ENCODE measurements at regions not wholly inside any gene's neighbourhood (a gene's known extent, or its start where the extent isn't known, plus 50 kb on each side); places are given as distances from the start of the nearest gene placed in this dataset.

GRCh38 chr7:110027385-110027784 is 1063.5 kb upstream of the LRRN3 start:
- no peaks in the 10 kb centered on the region for H3K4me1 ChIP-seq (ENCODE audit: control insufficient read depth in 2 of 2, insufficient read depth in 2 of 2, low read length in 2 of 2)

GRCh38 chr7:110043519-110043918 is 1047.4 kb upstream of the LRRN3 start:
- Histone ChIP-seq H3K36me3 (ENCODE audit: control insufficient read depth in 2 of 2, insufficient read depth in 2 of 2, low read length in 2 of 2) (no peaks in the 10 kb centered on the region), H3K27ac (ENCODE audit: low read depth in 2 of 2, low read length in 2 of 2) (no peak overlapping the region), H3K4me3 (ENCODE audit: low read length in 2 of 2) (no peak overlapping the region), H3K27me3 (ENCODE audit: control insufficient read depth in 2 of 2, insufficient read depth in 2 of 2, low read length in 2 of 2) (no peaks in the 10 kb centered on the region), H3K9ac (ENCODE audit: low read depth in 1 of 2, low read length in 2 of 2) (no peak overlapping the region), H3K4me1 (ENCODE audit: control insufficient read depth in 2 of 2, insufficient read depth in 2 of 2, low read length in 2 of 2) (no peaks in the 10 kb centered on the region), H3K9me3 (ENCODE audit: control insufficient read depth in 2 of 2, low read length in 2 of 2) (no peaks in the 10 kb centered on the region)

More at GRCh38 chr7:110027385-110027784, 1063.5 kb upstream of the LRRN3 start:
- Histone ChIP-seq H3K27me3 (ENCODE audit: control insufficient read depth in 2 of 2, insufficient read depth in 2 of 2, low read length in 2 of 2) (no peaks in the 10 kb centered on the region), H3K9me3 (ENCODE audit: control insufficient read depth in 2 of 2, low read length in 2 of 2) (no peaks in the 10 kb centered on the region), H3K4me3 (ENCODE audit: low read length in 2 of 2) (no peak overlapping the region), H3K9ac (ENCODE audit: low read depth in 1 of 2, low read length in 2 of 2) (no peak overlapping the region), H3K36me3 (ENCODE audit: control insufficient read depth in 2 of 2, insufficient read depth in 2 of 2, low read length in 2 of 2) (no peaks in the 10 kb centered on the region), H3K27ac (ENCODE audit: low read depth in 2 of 2, low read length in 2 of 2) (no peak overlapping the region)

- Histone ChIP-seq H3K9me3 (ENCODE audit: control insufficient read depth in 2 of 2, low read length in 2 of 2) (no peaks in the 10 kb centered on the region), H3K27me3 (ENCODE audit: control insufficient read depth in 2 of 2, insufficient read depth in 2 of 2, low read length in 2 of 2) (no peaks in the 10 kb centered on the region), H3K9ac (ENCODE audit: low read depth in 1 of 2, low read length in 2 of 2) (no peak overlapping the region), H3K36me3 (ENCODE audit: control insufficient read depth in 2 of 2, insufficient read depth in 2 of 2, low read length in 2 of 2) (no peaks in the 10 kb centered on the region), H3K4me1 (ENCODE audit: control insufficient read depth in 2 of 2, insufficient read depth in 2 of 2, low read length in 2 of 2) (no peaks in the 10 kb centered on the region), H3K4me3 (ENCODE audit: low read length in 2 of 2) (no peak overlapping the region), H3K27ac (ENCODE audit: low read depth in 2 of 2, low read length in 2 of 2) (no peak overlapping the region)
These were observed 1040.1 kb upstream of the LRRN3 start for GRCh38 chr7:110050785-110051184.

DNA sequence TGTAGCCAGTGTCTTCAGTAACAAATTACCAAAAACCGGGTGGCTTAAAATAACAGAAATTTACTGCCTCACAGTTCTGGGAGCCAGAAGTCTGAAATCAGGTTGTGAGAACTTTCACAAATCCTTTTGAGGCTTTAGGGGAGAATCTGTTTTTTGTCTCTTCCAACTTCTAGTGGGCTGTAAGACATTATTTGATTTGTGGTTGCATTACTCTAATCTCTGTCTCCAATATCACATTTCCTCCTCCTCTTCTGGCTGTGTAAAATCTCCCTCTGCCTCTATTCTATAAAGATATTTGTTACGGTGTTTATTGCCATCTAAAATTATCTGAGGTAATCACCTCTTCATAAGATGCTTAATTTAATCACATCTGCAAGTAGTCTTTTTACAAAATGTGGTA is 1039.6 kb upstream of the LRRN3 start:
- Histone ChIP-seq H3K9me3 (ENCODE audit: control insufficient read depth in 2 of 2, low read length in 2 of 2) (no peaks in the 10 kb centered on the region), H3K27me3 (ENCODE audit: control insufficient read depth in 2 of 2, insufficient read depth in 2 of 2, low read length in 2 of 2) (no peaks in the 10 kb centered on the region), H3K4me3 (ENCODE audit: low read length in 2 of 2) (no peak overlapping the region), H3K9ac (ENCODE audit: low read depth in 1 of 2, low read length in 2 of 2) (no peak overlapping the region), H3K4me1 (ENCODE audit: control insufficient read depth in 2 of 2, insufficient read depth in 2 of 2, low read length in 2 of 2) (no peaks in the 10 kb centered on the region), H3K36me3 (ENCODE audit: control insufficient read depth in 2 of 2, insufficient read depth in 2 of 2, low read length in 2 of 2) (no peaks in the 10 kb centered on the region), H3K27ac (ENCODE audit: low read depth in 2 of 2, low read length in 2 of 2) (no peak overlapping the region)

- Histone ChIP-seq H3K4me1 (ENCODE audit: control insufficient read depth in 2 of 2, insufficient read depth in 2 of 2, low read length in 2 of 2) (no peaks in the 10 kb centered on the region), H3K9ac (ENCODE audit: low read depth in 1 of 2, low read length in 2 of 2) (no peak overlapping the region), H3K27me3 (ENCODE audit: control insufficient read depth in 2 of 2, insufficient read depth in 2 of 2, low read length in 2 of 2) (no peaks in the 10 kb centered on the region), H3K9me3 (ENCODE audit: control insufficient read depth in 2 of 2, low read length in 2 of 2) (no peaks in the 10 kb centered on the region), H3K27ac (ENCODE audit: low read depth in 2 of 2, low read length in 2 of 2) (no peak overlapping the region), H3K36me3 (ENCODE audit: control insufficient read depth in 2 of 2, insufficient read depth in 2 of 2, low read length in 2 of 2) (no peaks in the 10 kb centered on the region), H3K4me3 (ENCODE audit: low read length in 2 of 2) (no peak overlapping the region)
These were observed 1034.6 kb upstream of the LRRN3 start for GRCh38 chr7:110056331-110056730.

- no peak overlapping the region for H3K27ac ChIP-seq (ENCODE audit: low read depth in 2 of 2, low read length in 2 of 2)
- no peaks in the 10 kb centered on the region for H3K27me3 ChIP-seq (ENCODE audit: control insufficient read depth in 2 of 2, insufficient read depth in 2 of 2, low read length in 2 of 2)
- no peaks in the 10 kb centered on the region for H3K9me3 ChIP-seq (ENCODE audit: control insufficient read depth in 2 of 2, low read length in 2 of 2)
These were observed 1032.5 kb upstream of the LRRN3 start for GRCh38 chr7:110058401-110058800.

GRCh38 chr7:110061387-110061786 is 1029.5 kb upstream of the LRRN3 start:
- no peaks in the 10 kb centered on the region for H3K4me1 ChIP-seq (ENCODE audit: control insufficient read depth in 2 of 2, insufficient read depth in 2 of 2, low read length in 2 of 2)
- no peak overlapping the region for H3K4me3 ChIP-seq (ENCODE audit: low read length in 2 of 2)
- no peaks in the 10 kb centered on the region for H3K27me3 ChIP-seq (ENCODE audit: control insufficient read depth in 2 of 2, insufficient read depth in 2 of 2, low read length in 2 of 2)
- H3K36me3 ChIP-seq (ENCODE audit: control insufficient read depth in 2 of 2, insufficient read depth in 2 of 2, low read length in 2 of 2) = no peaks in the 10 kb centered on the region
- H3K9ac ChIP-seq (ENCODE audit: low read depth in 1 of 2, low read length in 2 of 2) = no peak overlapping the region
- no peak overlapping the region for H3K27ac ChIP-seq (ENCODE audit: low read depth in 2 of 2, low read length in 2 of 2)
- no peaks in the 10 kb centered on the region for H3K9me3 ChIP-seq (ENCODE audit: control insufficient read depth in 2 of 2, low read length in 2 of 2)

More at GRCh38 chr7:110058401-110058800, 1032.5 kb upstream of the LRRN3 start:
- Histone ChIP-seq H3K4me1 (ENCODE audit: control insufficient read depth in 2 of 2, insufficient read depth in 2 of 2, low read length in 2 of 2) (no peaks in the 10 kb centered on the region), H3K4me3 (ENCODE audit: low read length in 2 of 2) (no peak overlapping the region), H3K36me3 (ENCODE audit: control insufficient read depth in 2 of 2, insufficient read depth in 2 of 2, low read length in 2 of 2) (no peaks in the 10 kb centered on the region), H3K9ac (ENCODE audit: low read depth in 1 of 2, low read length in 2 of 2) (no peak overlapping the region)

- no peaks in the 10 kb centered on the region for H3K4me1 ChIP-seq (ENCODE audit: control insufficient read depth in 2 of 2, insufficient read depth in 2 of 2, low read length in 2 of 2)
- no peaks in the 10 kb centered on the region for H3K27me3 ChIP-seq (ENCODE audit: control insufficient read depth in 2 of 2, insufficient read depth in 2 of 2, low read length in 2 of 2)
- no peak overlapping the region for H3K9ac ChIP-seq (ENCODE audit: low read depth in 1 of 2, low read length in 2 of 2)
- no peaks in the 10 kb centered on the region for H3K36me3 ChIP-seq (ENCODE audit: control insufficient read depth in 2 of 2, insufficient read depth in 2 of 2, low read length in 2 of 2)
- H3K4me3 ChIP-seq (ENCODE audit: low read length in 2 of 2) = no peak overlapping the region
- no peak overlapping the region for H3K27ac ChIP-seq (ENCODE audit: low read depth in 2 of 2, low read length in 2 of 2)
- H3K9me3 ChIP-seq (ENCODE audit: control insufficient read depth in 2 of 2, low read length in 2 of 2) = no peaks in the 10 kb centered on the region
These were observed 1025.8 kb upstream of the LRRN3 start for GRCh38 chr7:110065121-110065520.

- no peaks in the 10 kb centered on the region for H3K9me3 ChIP-seq (ENCODE audit: control insufficient read depth in 2 of 2, low read length in 2 of 2)
- no peaks in the 10 kb centered on the region for H3K27me3 ChIP-seq (ENCODE audit: control insufficient read depth in 2 of 2, insufficient read depth in 2 of 2, low read length in 2 of 2)
- no peak overlapping the region for H3K27ac ChIP-seq (ENCODE audit: low read depth in 2 of 2, low read length in 2 of 2)
- H3K9ac ChIP-seq (ENCODE audit: low read depth in 1 of 2, low read length in 2 of 2) = no peak overlapping the region
- no peak overlapping the region for H3K4me3 ChIP-seq (ENCODE audit: low read length in 2 of 2)
- H3K36me3 ChIP-seq (ENCODE audit: control insufficient read depth in 2 of 2, insufficient read depth in 2 of 2, low read length in 2 of 2) = no peaks in the 10 kb centered on the region
- H3K4me1 ChIP-seq (ENCODE audit: control insufficient read depth in 2 of 2, insufficient read depth in 2 of 2, low read length in 2 of 2) = no peaks in the 10 kb centered on the region
These were observed 1024.1 kb upstream of the LRRN3 start for GRCh38 chr7:110066843-110067242.

DNA sequence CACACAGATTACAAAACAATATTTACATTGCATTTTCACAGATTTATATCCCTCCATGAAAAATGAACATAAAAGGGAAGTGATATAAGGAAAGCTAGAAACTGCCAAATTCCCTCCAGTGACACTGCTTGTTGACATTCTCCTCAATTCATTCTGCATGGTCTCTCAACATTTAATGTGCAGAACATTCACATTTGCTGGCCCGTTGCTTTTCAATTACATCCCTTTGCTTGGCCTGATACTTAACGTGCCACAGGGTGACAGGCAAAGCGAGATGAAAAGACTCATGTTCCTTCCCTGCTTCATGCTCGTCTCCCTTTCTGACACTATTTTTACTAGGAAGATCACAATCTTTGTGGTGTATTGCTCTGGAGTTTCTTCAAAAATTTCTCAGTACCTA is 1019.7 kb upstream of the LRRN3 start:
- Histone ChIP-seq H3K27me3 (ENCODE audit: control insufficient read depth in 2 of 2, insufficient read depth in 2 of 2, low read length in 2 of 2) (no peaks in the 10 kb centered on the region), H3K27ac (ENCODE audit: low read depth in 2 of 2, low read length in 2 of 2) (no peak overlapping the region), H3K9ac (ENCODE audit: low read depth in 1 of 2, low read length in 2 of 2) (no peak overlapping the region), H3K9me3 (ENCODE audit: control insufficient read depth in 2 of 2, low read length in 2 of 2) (no peaks in the 10 kb centered on the region), H3K4me3 (ENCODE audit: low read length in 2 of 2) (no peak overlapping the region), H3K36me3 (ENCODE audit: control insufficient read depth in 2 of 2, insufficient read depth in 2 of 2, low read length in 2 of 2) (no peaks in the 10 kb centered on the region), H3K4me1 (ENCODE audit: control insufficient read depth in 2 of 2, insufficient read depth in 2 of 2, low read length in 2 of 2) (no peaks in the 10 kb centered on the region)

- Histone ChIP-seq H3K36me3 (ENCODE audit: control insufficient read depth in 2 of 2, insufficient read depth in 2 of 2, low read length in 2 of 2) (no peaks in the 10 kb centered on the region), H3K4me1 (ENCODE audit: control insufficient read depth in 2 of 2, insufficient read depth in 2 of 2, low read length in 2 of 2) (no peaks in the 10 kb centered on the region), H3K9me3 (ENCODE audit: control insufficient read depth in 2 of 2, low read length in 2 of 2) (no peaks in the 10 kb centered on the region), H3K9ac (ENCODE audit: low read depth in 1 of 2, low read length in 2 of 2) (no peak overlapping the region), H3K4me3 (ENCODE audit: low read length in 2 of 2) (no peak overlapping the region), H3K27ac (ENCODE audit: low read depth in 2 of 2, low read length in 2 of 2) (no peak overlapping the region), H3K27me3 (ENCODE audit: control insufficient read depth in 2 of 2, insufficient read depth in 2 of 2, low read length in 2 of 2) (no peaks in the 10 kb centered on the region)
These were observed 1015.5 kb upstream of the LRRN3 start for GRCh38 chr7:110075450-110075849.

Data from mucosa of rectum (tissue), 2 donors.